HCT116 (cell line): ENCODE measurements at regions not wholly inside any gene's neighbourhood (a gene's known extent, or its start where the extent isn't known, plus 50 kb on each side); places are given as distances from the start of the nearest gene placed in this dataset.
"Not testable (repeated sequence)": the region's sequence is repeated elsewhere in the genome, so short reads cannot be mapped to it uniquely, and the experiment has no call there.

Experiments used
- ATAC-seq: fragments of 200-7000 bp; cut with Tn5 transposase; 2 replicates; pipeline ENCODE4 v1.9.1; 2020; ENCODE audit warnings: mild to moderate bottlenecking, moderate library complexity
- BruUV-seq: library from RNA; stranded (reverse); fragments of 400-500 nt; replicated peaks from 2 replicates; lab custom pipeline; 2021; lab: Mats Ljungman, UMichigan
- CTCF ChIA-PET: fragments of 300-600 bp; sonication (Branson Sonifier 250); formaldehyde crosslinking; loops from one replicate; lab custom pipeline; 2021; ENCODE audit warnings: antibody characterized with exemption; lab: Charles Lee
- POLR2A ChIA-PET: fragments of 300-600, 350-600 bp; sonication (Branson Sonifier 250); formaldehyde crosslinking; loops from one replicate; lab custom pipeline; 2021; ENCODE audit warnings: antibody characterized with exemption; lab: Charles Lee
- RAD21 ChIA-PET, 2 experiments: fragments of 300-600 bp; sonication (Branson Sonifier 250); formaldehyde crosslinking; loops; one replicate each; lab custom pipeline; 2023; ENCODE audit warnings: low total read pairs in 2 of 2; ENCODE audit not compliant: uncharacterized antibody in 2 of 2, unreplicated experiment in 2 of 2, low non-redundant PET in 1 of 2; lab: Charles Lee
- DNase-seq: peaks from one replicate; pipeline ENCODE4 v3.0.0-alpha.2; 2010; ENCODE audit warnings: low read depth, low spot score
- H2AFZ ChIP-seq: fragments of 200-600 bp; shearing (Covaris generic), sonication (generic); 2 replicates; pipeline ENCODE4 v1.6.1; 2017; ENCODE audit warnings: low read depth, mixed run types, mixed read lengths, antibody characterized with exemption, low read length; ENCODE audit not compliant: poor library complexity, severe bottlenecking
- H3K27ac ChIP-seq: 2 replicates; pipeline ENCODE4 v1.5.1; 2012; ENCODE audit warnings: low read depth, low read length
- H3K27me3 ChIP-seq: fragments of 200-600 bp; sonication (generic); 2 replicates; pipeline ENCODE4 v1.6.1; 2016; ENCODE audit warnings: mixed run types, low read length, mixed read lengths; ENCODE audit not compliant: insufficient read depth
- H3K36me3 ChIP-seq, 2 experiments: fragments of 200-500 bp in 1 of 2; fragments of 200-600 bp in 1 of 2; sonication (Bioruptor generic) in 1 of 2; sonication (generic) in 1 of 2; 2 replicates each; pipeline versions ENCODE4 v1.5.1 to v1.6.1; 2014 to 2016; ENCODE audit warnings: low read length in 2 of 2, inconsistent platforms in 1 of 2, mixed read lengths in 1 of 2, mixed run types in 1 of 2; ENCODE audit not compliant: insufficient read depth in 2 of 2, control insufficient read depth in 1 of 2
- H3K4me1 ChIP-seq, 2 experiments: fragments of 200-600 bp in 1 of 2; sonication (generic) in 1 of 2; 2 replicates each; pipeline versions ENCODE4 v1.5.1 to v1.6.1; 2012 to 2017; ENCODE audit warnings: low read length in 2 of 2, inconsistent platforms in 1 of 2, mild to moderate bottlenecking in 1 of 2, mixed read lengths in 1 of 2, mixed run types in 1 of 2, moderate library complexity in 1 of 2; ENCODE audit not compliant: insufficient read depth in 2 of 2, control insufficient read depth in 1 of 2
- H3K4me2 ChIP-seq: fragments of 200-600 bp; sonication (generic); 2 replicates; pipeline ENCODE4 v1.6.1; 2017; ENCODE audit warnings: mixed run types, low read length, mixed read lengths
- H3K4me3 ChIP-seq, 2 experiments: fragments of 200-600 bp in 1 of 2; sonication (generic) in 1 of 2; replicated peaks in 1 of 2; 2 replicates each; pipeline ENCODE4 v1.5.1; 2011 to 2016; ENCODE audit warnings: low read length in 2 of 2, control low read depth in 1 of 2, low read depth in 1 of 2, mild to moderate bottlenecking in 1 of 2, mixed read lengths in 1 of 2, mixed run types in 1 of 2
- H3K79me2 ChIP-seq: fragments of 200-600 bp; sonication (generic); 2 replicates; pipeline ENCODE4 v1.6.1; 2017; ENCODE audit warnings: mild to moderate bottlenecking, mixed run types, low read length, moderate library complexity, mixed read lengths; ENCODE audit not compliant: insufficient read depth
- H3K9ac ChIP-seq: fragments of 200-600 bp; sonication (generic); 2 replicates; pipeline ENCODE4 v1.6.1; 2016; ENCODE audit warnings: low read length, mixed read lengths
- H3K9me2 ChIP-seq: fragments of 200-600 bp; sonication (generic), shearing (Covaris generic); 2 replicates; pipeline ENCODE4 v1.6.1; 2017; ENCODE audit warnings: mixed run types, mild to moderate bottlenecking, moderate library complexity; ENCODE audit not compliant: insufficient read depth
- H3K9me3 ChIP-seq, 2 experiments: fragments of 200-500 bp in 1 of 2; fragments of 200-600 bp in 1 of 2; sonication (Bioruptor generic) in 1 of 2; sonication (generic) in 1 of 2; 2 replicates each; pipeline ENCODE4 v1.6.1; 2014 to 2017; ENCODE audit warnings: low read length in 2 of 2, mixed read lengths in 2 of 2, inconsistent platforms in 1 of 2, low read depth in 1 of 2, mild to moderate bottlenecking in 1 of 2, mixed run types in 1 of 2, moderate library complexity in 1 of 2; ENCODE audit not compliant: control insufficient read depth in 1 of 2, insufficient read depth in 1 of 2
- H4K20me1 ChIP-seq: fragments of 200-600 bp; sonication (generic), shearing (Covaris generic); 2 replicates; pipeline ENCODE4 v1.6.1; 2017; ENCODE audit warnings: mixed run types, mild to moderate bottlenecking, moderate library complexity; ENCODE audit not compliant: insufficient read depth
- CBX3 ChIP-seq: IDR thresholded peaks from 2 replicates; pipeline ENCODE4 v1.6.1; 2012; ENCODE audit warnings: low read depth
- EGR1 ChIP-seq: IDR thresholded peaks from 2 replicates; pipeline ENCODE4 v1.6.1; 2012; ENCODE audit warnings: low read depth
- ELF1 ChIP-seq: IDR thresholded peaks from 2 replicates; pipeline ENCODE4 v1.6.1; 2012; ENCODE audit warnings: low read depth, borderline replicate concordance
- EZH2 ChIP-seq: fragments of 200-600 bp; sonication (generic); IDR thresholded peaks from 2 replicates; pipeline ENCODE4 v1.6.1; 2017; ENCODE audit warnings: antibody characterized with exemption, mixed run types
- EZH2phosphoT487 ChIP-seq: fragments of 200-600 bp; IDR thresholded peaks from 2 replicates; pipeline ENCODE4 v1.6.1; 2018; ENCODE audit warnings: antibody characterized with exemption, borderline replicate concordance
- FOSL1 ChIP-seq: IDR thresholded peaks from 2 replicates; pipeline ENCODE4 v1.6.1; 2012; ENCODE audit warnings: low read depth
- JUND ChIP-seq: IDR thresholded peaks from 2 replicates; pipeline ENCODE4 v1.6.1; 2012
- MAX ChIP-seq: IDR thresholded peaks from 2 replicates; pipeline ENCODE4 v1.6.1; 2012
- POLR2A ChIP-seq: IDR thresholded peaks from 2 replicates; pipeline ENCODE4 v1.7.0; 2011; ENCODE audit warnings: borderline replicate concordance; ENCODE audit not compliant: insufficient read depth, insufficient read length; ENCODE audit errors: extremely low read depth
- POLR2AphosphoS5 ChIP-seq: IDR thresholded peaks from 2 replicates; pipeline ENCODE4 v1.6.1; 2011; ENCODE audit warnings: mild to moderate bottlenecking, low read depth, low read length, moderate library complexity
- RAD21 ChIP-seq: IDR thresholded peaks from 2 replicates; pipeline ENCODE4 v1.6.1; 2012; ENCODE audit warnings: low read depth, mild to moderate bottlenecking
- SIN3A ChIP-seq: IDR thresholded peaks from 2 replicates; pipeline ENCODE4 v1.6.1; 2012; ENCODE audit warnings: low read depth
- SRF ChIP-seq: IDR thresholded peaks from 2 replicates; pipeline ENCODE4 v1.6.1; 2012; ENCODE audit warnings: low read depth
- TCF7L2 ChIP-seq: IDR thresholded peaks from 2 replicates; pipeline ENCODE4 v1.7.0; 2011; ENCODE audit warnings: borderline replicate concordance, inconsistent platforms; ENCODE audit not compliant: insufficient read depth, insufficient read length; ENCODE audit errors: extremely low read depth
- ZNF274 ChIP-seq: fragments of 200-500 bp; sonication (Bioruptor generic); IDR thresholded peaks from 2 replicates; pipeline ENCODE4 v1.6.1; 2014; ENCODE audit warnings: mild to moderate bottlenecking, low read depth, low read length, inconsistent platforms
- intact Hi-C: fragments of 100-400 bp; cut with micrococcal nuclease; formaldehyde crosslinking; loops from 2 replicates; pipeline ENCODE4 v1.10.0; 2022
- TF ChIP-seq, protein P1 (sequence below): IDR thresholded peaks from 2 replicates; pipeline ENCODE4 v1.6.1; 2012; ENCODE audit warnings: low read depth

GRCh38 chr1:199029855-199030254, 391.0 kb downstream of the PTPRC start:
- H3K36me3 ChIP-seq: no peaks in the 10 kb centered on the region
- H3K9me3 ChIP-seq: no peaks in the 10 kb centered on the region
- intact Hi-C loops: no loop called here
- no peak overlapping the region for H3K9ac ChIP-seq
- H3K27me3 ChIP-seq: no peaks in the 10 kb centered on the region
- no TSS peak for BruUV-seq
- ATAC-seq: no peak
- ChIA-PET RAD21 (no interaction called here), CTCF (no interaction called here), POLR2A (no interaction called here)
- no peaks in the 10 kb centered on the region for H3K4me1 ChIP-seq
- H3K4me2 ChIP-seq: no peak overlapping the region
- H3K4me3 ChIP-seq: no peak overlapping the region
- no peaks in the 10 kb centered on the region for H3K9me2 ChIP-seq
- no peak overlapping the region for H3K27ac ChIP-seq
- DNase-seq: no peak
- H3K79me2 ChIP-seq: no peaks in the 10 kb centered on the region
- TF ChIP-seq MAX (no peak), SIN3A (no peak), JUND (no peak), EZH2 (no peak), CBX3 (no peak), ELF1 (no peak), POLR2AphosphoS5 (no peak), FOSL1 (no peak), ZNF274 (no peak), RAD21 (no peak), EGR1 (no peak), EZH2phosphoT487 (no peak), SRF (no peak), TCF7L2 (no peak), POLR2A (no peak)
- TF ChIP-seq, protein P1, sequence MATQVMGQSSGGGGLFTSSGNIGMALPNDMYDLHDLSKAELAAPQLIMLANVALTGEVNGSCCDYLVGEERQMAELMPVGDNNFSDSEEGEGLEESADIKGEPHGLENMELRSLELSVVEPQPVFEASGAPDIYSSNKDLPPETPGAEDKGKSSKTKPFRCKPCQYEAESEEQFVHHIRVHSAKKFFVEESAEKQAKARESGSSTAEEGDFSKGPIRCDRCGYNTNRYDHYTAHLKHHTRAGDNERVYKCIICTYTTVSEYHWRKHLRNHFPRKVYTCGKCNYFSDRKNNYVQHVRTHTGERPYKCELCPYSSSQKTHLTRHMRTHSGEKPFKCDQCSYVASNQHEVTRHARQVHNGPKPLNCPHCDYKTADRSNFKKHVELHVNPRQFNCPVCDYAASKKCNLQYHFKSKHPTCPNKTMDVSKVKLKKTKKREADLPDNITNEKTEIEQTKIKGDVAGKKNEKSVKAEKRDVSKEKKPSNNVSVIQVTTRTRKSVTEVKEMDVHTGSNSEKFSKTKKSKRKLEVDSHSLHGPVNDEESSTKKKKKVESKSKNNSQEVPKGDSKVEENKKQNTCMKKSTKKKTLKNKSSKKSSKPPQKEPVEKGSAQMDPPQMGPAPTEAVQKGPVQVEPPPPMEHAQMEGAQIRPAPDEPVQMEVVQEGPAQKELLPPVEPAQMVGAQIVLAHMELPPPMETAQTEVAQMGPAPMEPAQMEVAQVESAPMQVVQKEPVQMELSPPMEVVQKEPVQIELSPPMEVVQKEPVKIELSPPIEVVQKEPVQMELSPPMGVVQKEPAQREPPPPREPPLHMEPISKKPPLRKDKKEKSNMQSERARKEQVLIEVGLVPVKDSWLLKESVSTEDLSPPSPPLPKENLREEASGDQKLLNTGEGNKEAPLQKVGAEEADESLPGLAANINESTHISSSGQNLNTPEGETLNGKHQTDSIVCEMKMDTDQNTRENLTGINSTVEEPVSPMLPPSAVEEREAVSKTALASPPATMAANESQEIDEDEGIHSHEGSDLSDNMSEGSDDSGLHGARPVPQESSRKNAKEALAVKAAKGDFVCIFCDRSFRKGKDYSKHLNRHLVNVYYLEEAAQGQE: no peak
- H4K20me1 ChIP-seq: no peaks in the 10 kb centered on the region
- H2AFZ ChIP-seq: no peak overlapping the region

GRCh38 chr1:199030541-199030940, 391.7 kb downstream of the PTPRC start:
- H3K4me2 ChIP-seq: not testable (repeated sequence)

More at GRCh38 chr1:199030541-199030940, 391.7 kb downstream of the PTPRC start:
- H3K9me3 ChIP-seq, ATAC-seq, H3K27ac ChIP-seq, H3K9ac ChIP-seq, H3K27me3 ChIP-seq, H2AFZ ChIP-seq, intact Hi-C loops, CTCF ChIA-PET, H3K79me2 ChIP-seq, H4K20me1 ChIP-seq, RAD21 ChIA-PET, BruUV-seq, H3K36me3 ChIP-seq, H3K4me3 ChIP-seq, DNase-seq, H3K4me1 ChIP-seq, H3K9me2 ChIP-seq, POLR2A ChIA-PET: not testable (repeated sequence)
